Epithelial cell of proximal tubule (primary cell): ENCODE measurements at regions not wholly inside any gene's neighbourhood (a gene's known extent, or its start where the extent isn't known, plus 50 kb on each side); places are given as distances from the start of the nearest gene placed in this dataset.

ENCODE experiments used
- DNase-seq: peaks from one replicate; pipeline ENCODE4 v3.0.0-alpha.2; 2011; ENCODE audit warnings: low read depth
- H3K4me3 ChIP-seq: 2 replicates; pipeline ENCODE4 v1.5.1; 2011; ENCODE audit warnings: low read depth, mild to moderate bottlenecking, low read length
- TF ChIP-seq, protein P1 (sequence below): conservative IDR thresholded peaks from 2 replicates; pipeline ENCODE4 v1.5.1; 2012; ENCODE audit warnings: low read depth, mild to moderate bottlenecking, low read length

DNA sequence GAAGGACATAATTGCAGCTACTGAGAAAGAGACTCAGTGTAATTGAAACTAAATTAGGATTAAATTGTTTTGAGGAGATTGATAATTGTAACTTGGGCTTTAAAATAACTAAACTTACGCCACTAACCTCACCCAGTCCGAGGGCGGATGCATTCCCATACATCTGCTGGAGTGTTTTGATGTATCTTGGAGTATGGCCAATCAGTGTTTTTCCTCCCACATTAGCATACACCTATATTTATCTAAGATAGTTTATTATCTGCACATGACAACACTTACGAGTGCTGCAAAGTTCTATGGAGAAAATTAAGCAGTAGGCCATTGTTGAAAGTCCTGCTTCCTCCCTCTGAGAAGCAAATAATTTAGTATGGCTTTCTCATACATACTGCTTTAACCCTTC is 184.7 kb upstream of the PLEKHG7 start:
- no peak for DNase-seq
- TF ChIP-seq, protein P1, sequence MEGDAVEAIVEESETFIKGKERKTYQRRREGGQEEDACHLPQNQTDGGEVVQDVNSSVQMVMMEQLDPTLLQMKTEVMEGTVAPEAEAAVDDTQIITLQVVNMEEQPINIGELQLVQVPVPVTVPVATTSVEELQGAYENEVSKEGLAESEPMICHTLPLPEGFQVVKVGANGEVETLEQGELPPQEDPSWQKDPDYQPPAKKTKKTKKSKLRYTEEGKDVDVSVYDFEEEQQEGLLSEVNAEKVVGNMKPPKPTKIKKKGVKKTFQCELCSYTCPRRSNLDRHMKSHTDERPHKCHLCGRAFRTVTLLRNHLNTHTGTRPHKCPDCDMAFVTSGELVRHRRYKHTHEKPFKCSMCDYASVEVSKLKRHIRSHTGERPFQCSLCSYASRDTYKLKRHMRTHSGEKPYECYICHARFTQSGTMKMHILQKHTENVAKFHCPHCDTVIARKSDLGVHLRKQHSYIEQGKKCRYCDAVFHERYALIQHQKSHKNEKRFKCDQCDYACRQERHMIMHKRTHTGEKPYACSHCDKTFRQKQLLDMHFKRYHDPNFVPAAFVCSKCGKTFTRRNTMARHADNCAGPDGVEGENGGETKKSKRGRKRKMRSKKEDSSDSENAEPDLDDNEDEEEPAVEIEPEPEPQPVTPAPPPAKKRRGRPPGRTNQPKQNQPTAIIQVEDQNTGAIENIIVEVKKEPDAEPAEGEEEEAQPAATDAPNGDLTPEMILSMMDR, result no peak
- no peak overlapping the region for H3K4me3 ChIP-seq

DNA sequence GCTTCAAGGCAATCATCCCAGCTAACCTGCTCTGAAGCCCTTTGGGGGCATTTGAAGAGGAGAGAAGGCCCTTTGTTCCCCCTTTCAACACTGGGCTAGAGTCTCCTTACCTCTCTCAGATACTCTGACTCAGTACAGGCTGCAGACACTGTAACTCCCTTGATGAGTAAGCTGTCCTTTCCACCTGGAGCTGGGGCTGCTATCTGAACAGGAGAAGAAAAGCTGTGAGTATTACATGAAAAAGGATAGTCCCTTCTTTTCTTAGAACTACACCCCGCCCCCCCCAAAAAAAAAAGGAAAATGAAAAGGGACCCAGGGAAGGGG is 186.6 kb upstream of the PLEKHG7 start:
- no peak overlapping the region for H3K4me3 ChIP-seq
- TF ChIP-seq, protein P1, result no peak
- DNase-seq, result no peak

DNA sequence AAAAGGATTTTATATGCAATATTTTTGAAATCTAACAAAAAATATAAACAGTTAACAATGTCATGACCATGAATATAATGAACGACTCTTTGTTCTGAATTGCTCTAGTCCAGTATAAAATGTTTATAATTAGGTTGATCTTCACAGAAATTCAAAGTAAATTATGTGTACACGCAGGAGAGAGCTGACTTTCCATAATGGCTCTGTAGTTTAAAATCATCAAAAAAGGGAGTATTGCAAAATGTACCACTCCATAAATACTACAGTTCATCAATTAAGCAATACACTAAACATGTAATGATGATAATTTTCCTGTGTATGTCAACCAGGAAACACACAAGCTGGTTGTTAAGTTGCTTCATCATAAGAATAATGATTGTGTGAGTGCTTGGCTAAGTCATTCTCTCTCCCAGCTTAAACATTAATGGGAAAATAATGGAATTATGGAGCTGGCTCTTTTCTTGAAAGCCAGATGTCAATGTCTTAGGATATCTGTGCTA is 189.5 kb upstream of the PLEKHG7 start:
- DNase-seq, result no peak
- no peak overlapping the region for H3K4me3 ChIP-seq
- TF ChIP-seq, protein P1, result no peak

DNA sequence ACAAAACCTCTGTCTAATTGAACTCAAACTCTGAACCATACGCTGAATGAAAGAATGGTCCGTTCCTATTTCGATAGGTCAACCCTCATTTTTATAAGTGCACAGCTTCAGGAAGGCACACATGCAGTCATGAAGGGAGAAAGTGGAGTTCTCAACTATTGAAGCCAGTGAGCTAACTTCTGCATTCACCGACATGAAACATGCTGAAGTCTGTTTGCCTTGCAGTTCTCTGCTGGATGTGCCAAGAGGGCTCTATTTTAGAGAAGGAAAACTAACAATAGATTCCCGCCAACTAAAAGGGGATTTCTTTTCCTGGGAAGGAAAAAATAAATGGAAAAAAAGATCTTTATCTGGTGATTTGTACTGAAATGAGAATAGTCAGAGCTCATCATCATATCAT is 191.0 kb upstream of the PLEKHG7 start:
- TF ChIP-seq, protein P1, result no peak
- H3K4me3 ChIP-seq, result no peak overlapping the region
- DNase-seq, result no peak

DNA sequence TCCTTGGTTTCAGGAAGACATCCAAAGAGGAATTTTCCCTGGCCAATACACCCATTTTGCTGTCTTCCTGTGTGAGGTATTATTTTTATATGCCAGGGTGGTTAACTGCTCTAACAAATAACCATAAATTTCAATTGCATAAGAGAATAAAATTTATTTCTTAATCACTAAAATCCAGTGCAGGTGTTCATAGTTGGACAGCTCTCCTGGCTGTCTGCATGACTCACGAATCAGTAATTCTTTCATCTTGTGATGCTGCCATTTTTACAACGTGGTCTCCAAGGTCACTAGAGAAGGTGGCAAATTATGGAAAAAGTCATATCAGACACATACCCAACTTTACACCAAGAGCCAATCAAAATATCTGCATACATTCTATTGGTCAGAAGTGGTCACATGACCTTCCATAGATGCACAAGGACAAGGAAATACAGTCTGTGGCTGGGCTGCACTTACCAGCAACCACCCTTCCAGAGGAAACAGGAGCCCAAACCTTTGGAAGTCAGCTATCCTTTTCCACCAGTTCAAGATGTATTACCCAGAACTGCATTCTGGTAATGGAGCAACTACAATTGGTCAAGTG is 193.5 kb upstream of the PLEKHG7 start:
- DNase-seq, result no peak
- TF ChIP-seq, protein P1, result no peak
- no peak overlapping the region for H3K4me3 ChIP-seq

DNA sequence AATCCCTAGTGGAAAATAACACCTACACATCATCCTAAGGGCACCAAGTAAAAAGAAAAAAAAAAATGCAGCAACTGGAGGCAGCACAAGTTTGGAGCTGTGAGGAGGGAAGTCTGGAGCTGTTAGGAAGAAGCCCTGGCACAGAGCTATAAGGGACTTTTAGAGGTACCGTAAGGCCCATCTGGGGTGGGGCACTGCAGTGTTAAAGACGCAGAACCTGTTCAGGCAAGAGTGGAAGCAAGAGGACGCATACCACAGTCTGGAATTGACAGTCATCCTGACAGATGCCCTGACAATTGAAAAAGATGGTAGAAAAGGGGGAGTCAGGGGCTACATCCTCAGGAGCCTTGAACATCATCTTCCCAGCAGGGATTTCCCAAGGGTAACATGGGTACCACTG is 195.9 kb upstream of the PLEKHG7 start:
- DNase-seq, result no peak
- no peak overlapping the region for H3K4me3 ChIP-seq
- TF ChIP-seq, protein P1, result no peak

DNA sequence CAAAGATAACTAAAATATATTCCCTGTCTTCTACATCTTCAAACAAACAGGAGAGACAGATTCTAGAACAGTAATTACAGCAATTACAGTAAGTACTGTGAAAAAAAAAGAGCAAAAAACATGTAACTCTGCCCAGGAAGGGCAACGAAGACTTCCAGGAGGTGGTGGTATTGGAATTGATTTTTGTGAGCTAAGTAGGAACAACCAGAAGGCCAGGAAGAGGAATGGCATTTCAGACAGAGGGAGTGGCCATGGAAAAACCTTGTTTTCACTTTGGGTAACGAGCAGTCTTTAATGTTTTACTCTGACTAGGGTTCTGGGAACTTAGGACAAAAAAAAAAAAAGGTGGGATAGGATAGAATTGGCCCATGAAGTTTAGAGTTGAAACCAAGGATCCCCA is 196.3 kb upstream of the PLEKHG7 start:
- DNase-seq, result no peak
- TF ChIP-seq, protein P1, result peak; percentile 52
- H3K4me3 ChIP-seq, result no peak overlapping the region
